Upper lobe of left lung (tissue), 4 donors: ENCODE measurements at regions not wholly inside any gene's neighbourhood (a gene's known extent, or its start where the extent isn't known, plus 50 kb on each side); places are given as distances from the start of the nearest gene placed in this dataset.
"Not testable (repeated sequence)": the region's sequence is repeated elsewhere in the genome, so short reads cannot be mapped to it uniquely, and the experiment has no call there.

Experiments used
- POLR2A ChIP-seq, 4 donors: fragments of 450-650 bp; IDR thresholded peaks; one replicate each; pipeline ENCODE4 v1.5.1; 2016 to 2017; ENCODE audit warnings: antibody characterized with exemption in 4 of 4, mild to moderate bottlenecking in 2 of 4
- POLR2AphosphoS5 ChIP-seq, 2 donors: sonication (generic); formaldehyde crosslinking; IDR thresholded peaks; one replicate each; pipeline ENCODE4 v1.5.1; 2017; ENCODE audit warnings: antibody characterized with exemption in 2 of 2
- TF ChIP-seq, protein P1 (sequence below), 6 experiments: fragments of 450-650 bp in 4 of 6; fragments of 200-600 bp in 2 of 6; sonication (generic) in 2 of 6; IDR thresholded peaks; one replicate each; pipeline ENCODE4 v1.5.1; 2016 to 2019; ENCODE audit warnings: antibody characterized with exemption in 6 of 6

DNA sequence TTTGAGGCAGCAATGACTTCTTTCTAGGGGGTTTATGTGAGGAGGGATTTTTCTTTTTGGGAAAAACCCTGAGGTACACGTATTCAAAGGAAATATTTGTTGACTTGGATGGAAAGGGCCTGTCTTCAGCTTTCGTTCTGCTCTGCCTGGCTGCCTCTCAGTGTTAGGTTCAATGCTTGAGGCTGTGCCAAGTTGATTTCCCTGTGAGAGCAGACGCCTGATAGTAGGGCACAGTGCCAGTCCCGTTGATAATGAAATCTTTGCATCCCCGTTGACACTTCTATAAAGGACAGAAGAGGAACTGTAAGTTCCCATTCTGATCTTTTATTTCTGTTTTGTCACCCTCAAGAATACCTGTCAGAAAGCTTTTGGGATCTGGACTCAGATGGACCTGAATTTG is 191.1 kb downstream of the NPIPA7 start:
- TF ChIP-seq, protein P1, sequence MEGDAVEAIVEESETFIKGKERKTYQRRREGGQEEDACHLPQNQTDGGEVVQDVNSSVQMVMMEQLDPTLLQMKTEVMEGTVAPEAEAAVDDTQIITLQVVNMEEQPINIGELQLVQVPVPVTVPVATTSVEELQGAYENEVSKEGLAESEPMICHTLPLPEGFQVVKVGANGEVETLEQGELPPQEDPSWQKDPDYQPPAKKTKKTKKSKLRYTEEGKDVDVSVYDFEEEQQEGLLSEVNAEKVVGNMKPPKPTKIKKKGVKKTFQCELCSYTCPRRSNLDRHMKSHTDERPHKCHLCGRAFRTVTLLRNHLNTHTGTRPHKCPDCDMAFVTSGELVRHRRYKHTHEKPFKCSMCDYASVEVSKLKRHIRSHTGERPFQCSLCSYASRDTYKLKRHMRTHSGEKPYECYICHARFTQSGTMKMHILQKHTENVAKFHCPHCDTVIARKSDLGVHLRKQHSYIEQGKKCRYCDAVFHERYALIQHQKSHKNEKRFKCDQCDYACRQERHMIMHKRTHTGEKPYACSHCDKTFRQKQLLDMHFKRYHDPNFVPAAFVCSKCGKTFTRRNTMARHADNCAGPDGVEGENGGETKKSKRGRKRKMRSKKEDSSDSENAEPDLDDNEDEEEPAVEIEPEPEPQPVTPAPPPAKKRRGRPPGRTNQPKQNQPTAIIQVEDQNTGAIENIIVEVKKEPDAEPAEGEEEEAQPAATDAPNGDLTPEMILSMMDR (IDR thresholded peaks at IDR 0.05) = not testable (repeated sequence)
- TF ChIP-seq POLR2AphosphoS5, POLR2A (IDR thresholded peaks at IDR 0.05): not testable (repeated sequence)
